Nephron progenitor cell (in vitro differentiated cells): ENCODE measurements at regions not wholly inside any gene's neighbourhood (a gene's known extent, or its start where the extent isn't known, plus 50 kb on each side); places are given as distances from the start of the nearest gene placed in this dataset.

Experiments
- DNase-seq: peaks from one replicate; pipeline ENCODE4 v3.0.0; 2021
- H3K27ac Mint-ChIP-seq: 2 replicates; pipeline ENCODE4 v1.8.0; 2021; ENCODE audit warnings: mild to moderate bottlenecking, moderate library complexity, mixed read lengths
- H3K27me3 Mint-ChIP-seq: 2 replicates; pipeline ENCODE4 v1.8.0; 2021; ENCODE audit warnings: mild to moderate bottlenecking, low read depth, mixed read lengths; ENCODE audit not compliant: poor library complexity
- H3K36me3 Mint-ChIP-seq: 2 replicates; pipeline ENCODE4 v1.8.0; 2021; ENCODE audit warnings: low read depth, mixed read lengths
- H3K4me1 Mint-ChIP-seq: 2 replicates; pipeline ENCODE4 v1.8.0; 2021; ENCODE audit warnings: mixed read lengths
- H3K4me3 Mint-ChIP-seq: 2 replicates; pipeline ENCODE4 v1.8.0; 2021; ENCODE audit warnings: mild to moderate bottlenecking, moderate library complexity, mixed read lengths
- H3K9me3 Mint-ChIP-seq: 2 replicates; pipeline ENCODE4 v1.8.0; 2021; ENCODE audit warnings: mild to moderate bottlenecking, moderate library complexity, mixed read lengths
- TF ChIP-seq, protein P1 (sequence below): fragments of 200-600 bp; sonication (generic); IDR thresholded peaks from 2 replicates; pipeline ENCODE4 v1.5.0; 2021; ENCODE audit warnings: antibody characterized with exemption

DNA sequence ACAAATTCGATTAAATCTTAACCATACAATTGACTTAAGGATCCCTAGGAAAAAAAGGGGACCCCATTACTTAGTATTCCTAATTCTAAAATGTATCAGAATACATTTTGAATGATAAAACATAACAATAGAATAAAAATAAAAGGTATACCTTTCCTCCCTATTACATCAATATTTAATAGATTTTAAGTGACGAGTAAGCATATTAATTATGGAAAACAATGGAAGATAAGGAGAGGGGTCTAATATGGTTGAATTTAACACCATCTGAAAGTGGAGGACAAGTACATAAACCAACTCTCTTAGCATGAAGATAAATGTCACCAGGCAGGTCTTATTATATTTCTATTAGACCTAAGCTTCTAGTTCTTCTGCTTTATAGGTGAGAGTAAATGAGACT is 232.1 kb downstream of the HAO1 start:
- no peak for DNase-seq
- TF ChIP-seq, protein P1, sequence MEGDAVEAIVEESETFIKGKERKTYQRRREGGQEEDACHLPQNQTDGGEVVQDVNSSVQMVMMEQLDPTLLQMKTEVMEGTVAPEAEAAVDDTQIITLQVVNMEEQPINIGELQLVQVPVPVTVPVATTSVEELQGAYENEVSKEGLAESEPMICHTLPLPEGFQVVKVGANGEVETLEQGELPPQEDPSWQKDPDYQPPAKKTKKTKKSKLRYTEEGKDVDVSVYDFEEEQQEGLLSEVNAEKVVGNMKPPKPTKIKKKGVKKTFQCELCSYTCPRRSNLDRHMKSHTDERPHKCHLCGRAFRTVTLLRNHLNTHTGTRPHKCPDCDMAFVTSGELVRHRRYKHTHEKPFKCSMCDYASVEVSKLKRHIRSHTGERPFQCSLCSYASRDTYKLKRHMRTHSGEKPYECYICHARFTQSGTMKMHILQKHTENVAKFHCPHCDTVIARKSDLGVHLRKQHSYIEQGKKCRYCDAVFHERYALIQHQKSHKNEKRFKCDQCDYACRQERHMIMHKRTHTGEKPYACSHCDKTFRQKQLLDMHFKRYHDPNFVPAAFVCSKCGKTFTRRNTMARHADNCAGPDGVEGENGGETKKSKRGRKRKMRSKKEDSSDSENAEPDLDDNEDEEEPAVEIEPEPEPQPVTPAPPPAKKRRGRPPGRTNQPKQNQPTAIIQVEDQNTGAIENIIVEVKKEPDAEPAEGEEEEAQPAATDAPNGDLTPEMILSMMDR = no peak
- peaks cover 4% of the 10 kb centered on the region for H3K9me3 Mint-ChIP-seq
- H3K27me3 Mint-ChIP-seq = peaks cover 12% of the 10 kb centered on the region
- no peak overlapping the region for H3K27ac Mint-ChIP-seq
- H3K36me3 Mint-ChIP-seq = no peaks in the 10 kb centered on the region
- no peaks in the 10 kb centered on the region for H3K4me1 Mint-ChIP-seq
- no peak overlapping the region for H3K4me3 Mint-ChIP-seq

DNA sequence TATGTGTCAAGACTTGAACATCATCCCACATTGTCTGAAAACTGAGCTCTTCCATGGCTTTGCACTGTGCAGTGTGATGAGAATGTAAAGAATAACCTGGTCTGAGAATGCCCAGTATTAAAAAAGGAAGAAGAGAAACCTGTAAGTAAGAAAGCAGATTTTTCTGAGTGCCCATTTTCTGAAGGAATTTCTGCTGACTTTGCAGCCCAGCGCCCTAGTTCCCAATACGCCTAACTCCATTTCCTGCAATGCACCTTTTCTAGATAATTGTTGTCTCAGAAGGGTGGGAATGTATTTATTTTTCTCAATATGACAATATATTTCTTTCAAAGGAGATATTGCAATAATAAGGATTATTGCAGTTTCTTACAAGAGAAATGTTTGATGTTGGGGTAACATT is 231.5 kb downstream of the HAO1 start:
- TF ChIP-seq, protein P1 = no peak
- H3K27me3 Mint-ChIP-seq = peaks cover 12% of the 10 kb centered on the region
- no peak overlapping the region for H3K4me3 Mint-ChIP-seq
- no peak for DNase-seq
- no peaks in the 10 kb centered on the region for H3K36me3 Mint-ChIP-seq
- no peak overlapping the region for H3K27ac Mint-ChIP-seq
- H3K4me1 Mint-ChIP-seq = no peaks in the 10 kb centered on the region
- H3K9me3 Mint-ChIP-seq = peaks cover 4% of the 10 kb centered on the region

DNA sequence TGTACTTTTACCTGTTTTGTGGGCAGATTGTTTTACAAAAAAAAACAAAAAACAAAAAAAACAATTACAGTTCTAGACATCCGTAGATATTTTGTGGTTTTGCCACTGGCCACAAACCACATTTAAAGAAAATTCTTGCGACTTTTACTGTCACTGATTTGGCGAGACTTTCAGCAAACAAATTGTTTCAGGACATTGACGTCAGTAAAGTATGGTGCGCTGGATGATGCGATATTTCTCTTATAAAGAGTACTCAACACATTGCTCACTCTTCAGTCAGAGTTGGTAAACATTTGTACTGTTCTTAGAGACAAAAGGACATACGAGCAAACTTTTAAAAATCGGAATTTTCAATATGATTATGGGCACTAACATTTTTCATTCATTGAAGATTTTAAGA is 229.8 kb downstream of the HAO1 start:
- no peak overlapping the region for H3K27ac Mint-ChIP-seq
- TF ChIP-seq, protein P1 = no peak
- H3K4me3 Mint-ChIP-seq = no peak overlapping the region
- H3K4me1 Mint-ChIP-seq = no peaks in the 10 kb centered on the region
- H3K9me3 Mint-ChIP-seq = peaks cover 4% of the 10 kb centered on the region
- no peak for DNase-seq
- peaks cover 8% of the 10 kb centered on the region for H3K27me3 Mint-ChIP-seq
- H3K36me3 Mint-ChIP-seq = no peaks in the 10 kb centered on the region

DNA sequence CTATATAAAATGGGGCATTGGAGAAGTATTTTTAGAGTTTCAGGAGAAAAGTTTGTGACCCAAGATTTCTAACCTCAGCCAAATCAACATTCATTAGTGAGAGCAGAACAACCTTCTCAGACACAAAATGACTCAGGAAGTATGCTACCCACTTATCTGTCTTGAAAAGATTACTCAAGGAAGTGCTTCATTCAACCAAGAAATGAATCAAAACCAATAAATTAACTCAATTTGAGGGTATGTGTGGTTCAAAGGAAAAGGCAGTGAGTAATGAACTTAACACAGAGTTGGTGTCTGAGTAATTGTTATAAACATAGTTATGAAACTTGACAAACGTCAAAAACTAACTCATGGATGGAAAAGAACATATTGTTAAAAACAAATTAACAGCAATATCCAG is 227.6 kb downstream of the HAO1 start:
- Mint-ChIP-seq H3K36me3 (no peaks in the 10 kb centered on the region), H3K4me3 (no peak overlapping the region), H3K27me3 (peaks cover 3% of the 10 kb centered on the region), H3K4me1 (no peaks in the 10 kb centered on the region), H3K27ac (no peak overlapping the region), H3K9me3 (peaks cover 4% of the 10 kb centered on the region)
- TF ChIP-seq, protein P1 = no peak
- no peak for DNase-seq

DNA sequence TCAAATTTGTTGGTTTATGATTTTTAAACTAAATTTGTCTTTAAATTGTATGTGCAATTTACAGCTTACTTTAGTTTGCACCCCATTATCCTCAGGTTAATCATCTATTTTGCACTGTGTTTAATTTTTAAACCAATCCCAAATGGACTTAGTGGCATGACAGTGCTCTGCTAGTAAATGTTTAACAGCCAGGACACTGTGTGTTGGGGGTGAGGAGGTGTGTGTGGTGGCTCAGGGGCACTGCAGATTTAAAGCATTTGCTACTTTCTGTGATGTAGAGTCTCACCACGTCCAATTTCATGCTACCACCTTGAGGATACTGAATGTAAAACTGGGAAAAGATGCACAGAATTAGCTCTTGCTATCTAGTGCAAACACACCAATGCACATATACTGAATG is 225.7 kb downstream of the HAO1 start:
- Mint-ChIP-seq H3K27me3 (no peaks in the 10 kb centered on the region), H3K4me3 (no peak overlapping the region), H3K36me3 (no peaks in the 10 kb centered on the region), H3K4me1 (no peaks in the 10 kb centered on the region), H3K27ac (no peak overlapping the region), H3K9me3 (peaks cover 4% of the 10 kb centered on the region)
- TF ChIP-seq, protein P1 = no peak
- DNase-seq = no peak

DNA sequence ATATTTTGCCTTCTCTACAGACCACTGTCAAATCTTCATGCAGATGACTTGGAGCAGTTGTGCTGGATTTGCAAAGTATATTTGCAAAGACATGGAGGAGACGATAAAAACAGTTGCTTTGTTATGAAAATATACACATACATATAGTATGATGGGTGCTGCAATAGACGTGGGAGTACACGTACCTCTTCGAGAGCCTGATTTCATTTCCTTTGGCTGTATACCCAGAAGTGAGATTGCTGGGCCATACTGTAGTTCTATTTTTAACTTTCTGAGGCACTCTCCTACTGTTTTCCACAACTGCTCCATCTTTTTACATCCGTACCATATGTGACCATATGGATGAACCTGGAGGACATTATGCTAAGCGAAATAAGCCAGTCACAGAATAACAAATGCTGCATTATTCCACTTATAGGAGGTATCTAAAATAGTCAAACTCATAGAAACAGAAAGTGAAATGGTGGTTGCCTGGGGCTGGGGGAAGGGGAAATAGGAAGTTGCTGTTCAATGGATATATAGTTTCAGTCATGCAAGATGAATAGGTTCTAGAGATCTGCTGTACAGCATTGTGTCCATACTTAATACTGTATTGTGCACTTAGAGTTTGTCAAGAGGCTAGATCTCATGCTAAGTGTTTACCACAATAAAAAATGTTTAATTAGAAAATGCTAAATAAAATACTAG is 223.8 kb downstream of the HAO1 start:
- Mint-ChIP-seq H3K4me1 (no peaks in the 10 kb centered on the region), H3K36me3 (no peaks in the 10 kb centered on the region), H3K4me3 (no peak overlapping the region), H3K27ac (no peak overlapping the region), H3K27me3 (peaks cover 2% of the 10 kb centered on the region), H3K9me3 (peaks cover 4% of the 10 kb centered on the region)
- no peak for DNase-seq
- TF ChIP-seq, protein P1 = no peak
